GM18858 (cell line): ENCODE measurements at regions not wholly inside any gene's neighbourhood (a gene's known extent, or its start where the extent isn't known, plus 50 kb on each side); places are given as distances from the start of the nearest gene placed in this dataset.
"Not testable (repeated sequence)": the region's sequence is repeated elsewhere in the genome, so short reads cannot be mapped to it uniquely, and the experiment has no call there.

Experiments
- ATAC-seq: cut with Tn5 transposase; IDR thresholded peaks from one replicate; pipeline ENCODE4 v1.9.1; 2021; ENCODE audit not compliant: unreplicated experiment

- ATAC-seq = no peak
These were observed 154.4 kb downstream of the OXSM start for GRCh38 chr3:25944329-25944728.

GRCh38 chr3:25945366-25945765, 155.5 kb downstream of the OXSM start:
- no peak for ATAC-seq

- ATAC-seq = no peak
These were observed 155.9 kb downstream of the OXSM start for GRCh38 chr3:25945836-25946235.

GRCh38 chr3:25952133-25952532, 162.2 kb downstream of the OXSM start:
- ATAC-seq = no peak

GRCh38 chr3:25957026-25957425, 167.1 kb downstream of the OXSM start:
- ATAC-seq = no peak

GRCh38 chr3:25960776-25961175, 170.9 kb downstream of the OXSM start:
- ATAC-seq = no peak

- ATAC-seq = no peak
These were observed 172.4 kb downstream of the OXSM start for GRCh38 chr3:25962255-25962654.

GRCh38 chr3:25964141-25964540, 174.3 kb downstream of the OXSM start:
- ATAC-seq = no peak

GRCh38 chr3:25967385-25967784, 177.5 kb downstream of the OXSM start:
- ATAC-seq = no peak

GRCh38 chr3:25971736-25972135, 181.8 kb downstream of the OXSM start:
- no peak for ATAC-seq

- no peak for ATAC-seq
These were observed 183.2 kb downstream of the OXSM start for GRCh38 chr3:25973122-25973521.

GRCh38 chr3:25982756-25983155, 192.9 kb downstream of the OXSM start:
- no peak for ATAC-seq

- no peak for ATAC-seq
These were observed 195.7 kb downstream of the OXSM start for GRCh38 chr3:25985621-25986020.

GRCh38 chr3:25992606-25993005, 202.7 kb downstream of the OXSM start:
- ATAC-seq = no peak

- ATAC-seq = no peak
These were observed 214.3 kb downstream of the OXSM start for GRCh38 chr3:26004172-26004571.

GRCh38 chr3:26011276-26011675, 221.4 kb downstream of the OXSM start:
- ATAC-seq = no peak

- ATAC-seq = no peak
These were observed 222.4 kb downstream of the OXSM start for GRCh38 chr3:26012241-26012745.

- ATAC-seq = no peak
These were observed 225.9 kb downstream of the OXSM start for GRCh38 chr3:26015752-26016151.

- no peak for ATAC-seq
These were observed 229.0 kb downstream of the OXSM start for GRCh38 chr3:26018889-26019288.

GRCh38 chr3:26024206-26024605, 234.3 kb downstream of the OXSM start:
- not testable (repeated sequence) for ATAC-seq

GRCh38 chr3:26029321-26029720, 239.4 kb downstream of the OXSM start:
- no peak for ATAC-seq

- ATAC-seq = not testable (repeated sequence)
These were observed 252.2 kb downstream of the OXSM start for GRCh38 chr3:26042126-26042525.

- ATAC-seq = no peak
These were observed 260.1 kb downstream of the OXSM start for GRCh38 chr3:26049951-26050350.

GRCh38 chr3:26050776-26051175, 260.9 kb downstream of the OXSM start:
- no peak for ATAC-seq
